Mucosa of descending colon (tissue), 3 donors: ENCODE measurements at regions not wholly inside any gene's neighbourhood (a gene's known extent, or its start where the extent isn't known, plus 50 kb on each side); places are given as distances from the start of the nearest gene placed in this dataset.
"Not testable (repeated sequence)": the region's sequence is repeated elsewhere in the genome, so short reads cannot be mapped to it uniquely, and the experiment has no call there.

Source experiments
- ATAC-seq: fragments of 200-7000 bp; cut with Tn5 transposase; one replicate; pipeline ENCODE4 v1.9.1; 2020; ENCODE audit warnings: mild to moderate bottlenecking, moderate library complexity
- DNase-seq, 3 donors: peaks; one replicate each; pipeline ENCODE4 v3.0.0-alpha.2; 2020
- H3K36me3 ChIP-seq: fragments of 200-600 bp; one replicate; pipeline ENCODE4 v1.8.0; 2021; ENCODE audit warnings: low read depth, mild to moderate bottlenecking
- H3K4me1 ChIP-seq: fragments of 200-600 bp; one replicate; pipeline ENCODE4 v1.8.0; 2021; ENCODE audit warnings: low read depth, mild to moderate bottlenecking
- H3K4me3 ChIP-seq: fragments of 200-600 bp; one replicate; pipeline ENCODE4 v1.8.0; 2021; ENCODE audit warnings: mild to moderate bottlenecking
- H3K9me3 ChIP-seq: fragments of 200-600 bp; one replicate; pipeline ENCODE4 v1.8.0; 2021; ENCODE audit warnings: mild to moderate bottlenecking
- CTCF ChIP-seq: fragments of 200-600 bp; IDR thresholded peaks from one replicate; pipeline ENCODE4 v1.8.0; 2022; ENCODE audit warnings: antibody characterized with exemption, mild to moderate bottlenecking
- intact Hi-C, 2 donors: fragments of 100-400 bp; cut with DNase I in 1 of 2; cut with micrococcal nuclease in 1 of 2; formaldehyde crosslinking; loops; one replicate each; pipeline versions ENCODE4 v1.11.0 to v1.11.1; 2022; cut with DNase I, micrococcal nuclease
- donor health status: DM: no; HTN: no; CAD: no; lungs with moderate emphysema.
- donor health status: DM: no; HTN: no; CAD: no.
- donor health status: DM: no; HTN: yes; CAD: no.

GRCh38 chr13:50747737-50748350 lies 95.6 kb downstream of the DLEU7 start:
- H3K4me1 ChIP-seq: no peaks in the 10 kb centered on the region
- H3K9me3 ChIP-seq: no peaks in the 10 kb centered on the region
- DNase-seq (no peak), ATAC-seq (no peak)
- intact Hi-C loops: no loop called here
- TF ChIP-seq CTCF: no peak
- no peaks in the 10 kb centered on the region for H3K36me3 ChIP-seq
- no peak overlapping the region for H3K4me3 ChIP-seq

- ATAC-seq, H3K36me3 ChIP-seq, H3K9me3 ChIP-seq, H3K4me3 ChIP-seq, DNase-seq, intact Hi-C loops, H3K4me1 ChIP-seq: not testable (repeated sequence)
These were observed 90.3 kb downstream of the DLEU7 start for GRCh38 chr13:50753221-50753620.

GRCh38 chr13:50755862-50756685 lies 87.4 kb downstream of the DLEU7 start:
- DNase-seq: peak; percentile 43 to 54 (median 51)

GRCh38 chr13:50757008-50757407 lies 86.5 kb downstream of the DLEU7 start:
- no peak for ATAC-seq
- Histone ChIP-seq H3K36me3 (no peaks in the 10 kb centered on the region), H3K9me3 (no peaks in the 10 kb centered on the region), H3K4me3 (no peak overlapping the region), H3K4me1 (no peaks in the 10 kb centered on the region)
- no peak for DNase-seq
- intact Hi-C loops: no loop called here
- no peak for TF ChIP-seq CTCF

More at GRCh38 chr13:50755862-50756685, 87.4 kb downstream of the DLEU7 start:
- intact Hi-C loops, H3K9me3 ChIP-seq, H3K4me3 ChIP-seq, H3K4me1 ChIP-seq, ATAC-seq, H3K36me3 ChIP-seq: not testable (repeated sequence)

- intact Hi-C loops: no loop called here
- no peak for ATAC-seq
- Histone ChIP-seq H3K9me3 (no peaks in the 10 kb centered on the region), H3K4me1 (no peaks in the 10 kb centered on the region), H3K36me3 (no peaks in the 10 kb centered on the region), H3K4me3 (no peak overlapping the region)
- DNase-seq: no peak
- no peak for TF ChIP-seq CTCF
These were observed 84.7 kb downstream of the DLEU7 start for GRCh38 chr13:50758796-50759195.

GRCh38 chr13:50760751-50761150 lies 82.7 kb downstream of the DLEU7 start:
- no peak for DNase-seq

More at GRCh38 chr13:50760751-50761150, 82.7 kb downstream of the DLEU7 start:
- H3K4me1 ChIP-seq: no peaks in the 10 kb centered on the region
- H3K36me3 ChIP-seq: no peaks in the 10 kb centered on the region
- H3K9me3 ChIP-seq: no peaks in the 10 kb centered on the region
- H3K4me3 ChIP-seq: no peak overlapping the region
- intact Hi-C loops: no loop called here
- ATAC-seq: no peak
- no peak for TF ChIP-seq CTCF
